ENCODE measurements at regions not wholly inside any gene's neighbourhood (a gene's known extent, or its start where the extent isn't known, plus 50 kb on each side); places are given as distances from the start of the nearest gene placed in this dataset.
A peak's percentile ranks its signal among the peaks of the same experiment; 100 is the strongest.
"Not testable (repeated sequence)": the region's sequence is repeated elsewhere in the genome, so short reads cannot be mapped to it uniquely, and the experiment has no call there.

DNA sequence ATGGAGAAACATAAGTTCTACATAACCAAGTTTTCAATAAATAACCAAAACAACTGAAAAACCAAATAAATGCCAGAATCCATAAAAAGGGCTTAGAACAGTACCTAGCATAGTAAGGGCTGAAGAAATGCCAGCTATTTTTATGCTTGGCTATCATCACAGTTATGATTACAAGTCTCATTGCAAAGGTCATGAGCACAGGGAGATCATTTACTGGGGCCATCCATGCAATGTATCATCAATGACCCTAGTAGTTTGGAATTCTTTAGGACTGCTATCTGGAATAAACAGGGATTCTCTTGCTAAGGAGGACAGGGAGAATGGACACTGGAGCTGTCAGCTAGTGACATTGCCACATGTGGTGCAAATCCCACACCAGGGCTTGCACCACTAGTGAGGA is 92.5 kb upstream of the NAP1L1 start:
- no peak for DNase-seq

DNA sequence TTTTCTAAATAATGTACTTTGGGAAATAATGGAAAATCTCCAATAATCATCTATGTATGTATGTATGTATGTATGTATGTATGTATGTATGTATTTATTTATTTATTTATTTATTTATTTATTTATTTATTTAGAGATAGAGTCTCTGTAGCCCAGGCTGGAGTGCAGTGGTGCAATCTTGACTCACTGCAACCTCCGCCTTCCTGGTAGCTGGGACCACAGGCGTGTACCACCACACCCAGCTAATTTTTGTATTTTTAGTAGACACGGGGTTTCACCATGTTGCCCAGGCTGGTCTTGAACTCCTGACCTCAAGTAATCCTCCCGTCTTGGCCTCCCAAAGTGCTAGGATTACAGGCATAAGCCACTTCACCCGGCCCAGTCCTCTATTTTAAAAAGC is 91.5 kb upstream of the NAP1L1 start:
- not testable (repeated sequence) for DNase-seq

GRCh38 chr12:76173756-76174155 is 89.3 kb upstream of the NAP1L1 start:
- no peak for DNase-seq

DNA sequence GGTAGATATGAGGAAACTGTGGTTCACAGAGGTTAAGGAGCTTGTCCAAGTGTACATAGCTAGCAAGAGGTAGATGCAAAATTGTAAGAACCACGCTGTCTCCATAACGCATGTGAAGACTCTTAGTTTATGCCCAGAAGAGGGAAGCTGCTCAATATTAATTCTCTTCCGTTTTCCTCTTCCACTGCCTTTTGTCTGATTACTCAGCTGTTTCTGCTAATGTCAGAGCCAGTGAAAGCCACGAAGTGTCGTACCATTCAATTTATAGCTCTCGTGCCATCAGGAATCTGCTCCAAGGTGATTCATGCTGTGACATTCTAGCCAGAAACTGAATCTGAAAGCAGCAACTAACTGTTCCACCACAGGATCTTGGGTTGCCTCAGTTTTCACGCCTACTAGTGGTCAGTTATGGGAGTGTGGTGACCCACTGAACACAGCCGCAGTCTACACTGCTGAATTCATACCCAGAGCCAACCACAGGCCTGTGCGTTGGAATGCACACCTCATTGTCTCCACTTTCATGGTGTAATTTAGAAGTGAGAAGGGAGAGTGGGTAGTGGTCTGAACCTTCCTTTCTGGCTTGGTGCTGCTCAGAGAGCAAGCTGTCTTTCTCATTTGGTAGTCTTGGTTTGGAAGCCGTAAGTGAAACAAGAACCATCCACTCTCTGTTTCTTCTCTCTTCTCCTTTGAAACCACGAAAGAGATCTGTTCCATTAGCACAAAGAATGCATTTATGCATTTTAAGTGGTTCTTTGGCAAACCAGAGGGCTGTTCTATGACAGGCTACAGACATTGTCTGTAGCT is 74.2 kb upstream of the NAP1L1 start:
- DNase-seq, result peak in 1 of 2 experiments; percentile 42

GRCh38 chr12:76156726-76157125 is 72.2 kb upstream of the NAP1L1 start:
- no peak for DNase-seq

DNA sequence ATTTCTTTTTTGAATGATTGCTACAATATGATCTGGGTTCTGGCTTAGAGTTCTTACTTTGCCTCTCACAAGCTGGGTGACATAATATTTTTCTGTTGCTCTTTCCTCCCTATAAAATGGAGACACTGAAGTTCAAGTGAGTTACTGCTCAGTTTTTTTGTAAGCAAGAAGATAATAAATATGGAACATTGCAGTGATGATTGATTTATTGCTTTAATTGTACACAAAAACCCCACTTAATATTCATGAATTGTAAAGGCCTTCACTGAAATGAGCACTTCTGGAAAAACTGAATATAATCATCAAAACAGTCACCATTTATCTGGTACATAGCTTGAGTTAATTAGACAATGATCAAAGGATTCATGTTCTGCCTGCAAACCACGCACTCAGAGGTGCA is 71.8 kb upstream of the NAP1L1 start:
- DNase-seq, result no peak

DNA sequence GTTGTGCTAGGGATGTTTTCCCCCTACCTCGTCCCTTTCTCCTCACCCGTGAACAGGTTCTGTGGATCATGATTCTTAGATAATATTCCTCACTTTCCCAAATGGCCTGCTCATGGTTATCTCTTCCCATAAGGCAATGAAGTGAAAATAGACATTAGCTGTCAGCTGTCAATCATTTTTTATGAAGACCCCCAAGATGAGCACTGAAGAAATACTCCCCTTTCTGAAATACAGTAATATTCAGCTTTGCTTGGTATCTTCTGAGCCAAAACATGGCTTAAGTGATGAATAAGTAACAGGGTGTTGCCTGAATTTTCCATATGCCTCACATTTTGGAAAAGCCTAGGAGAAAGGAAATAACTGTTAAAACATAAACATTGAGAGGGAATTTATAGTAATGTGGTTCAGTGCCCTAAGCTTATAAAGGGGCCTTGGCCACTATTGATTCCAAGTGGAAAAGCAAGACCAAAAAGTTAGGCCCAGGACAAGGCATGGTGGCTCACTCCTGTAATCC is 70.7 kb upstream of the NAP1L1 start:
- DNase-seq, result no peak

GRCh38 chr12:76153616-76154015 is 69.1 kb upstream of the NAP1L1 start:
- DNase-seq, result no peak

- no peak for DNase-seq
Observed at GRCh38 chr12:76152181-76152807, 67.8 kb upstream of the NAP1L1 start.

DNA sequence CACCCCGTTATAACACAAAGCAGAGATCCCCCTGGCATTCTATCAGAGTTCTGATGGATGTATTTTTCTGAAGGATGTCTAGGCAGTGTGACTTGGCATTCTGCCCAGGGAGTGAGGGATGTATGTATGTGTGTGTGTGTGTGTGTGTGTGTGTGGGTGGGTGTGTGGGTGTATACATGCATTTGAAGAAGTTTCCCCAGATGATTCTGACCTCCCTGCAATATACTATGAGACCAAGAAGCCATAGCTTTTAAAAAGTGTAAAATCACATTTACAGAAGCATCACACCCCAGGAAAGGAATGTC is 59.7 kb upstream of the NAP1L1 start:
- DNase-seq, result peak; percentile 12 to 48

DNA sequence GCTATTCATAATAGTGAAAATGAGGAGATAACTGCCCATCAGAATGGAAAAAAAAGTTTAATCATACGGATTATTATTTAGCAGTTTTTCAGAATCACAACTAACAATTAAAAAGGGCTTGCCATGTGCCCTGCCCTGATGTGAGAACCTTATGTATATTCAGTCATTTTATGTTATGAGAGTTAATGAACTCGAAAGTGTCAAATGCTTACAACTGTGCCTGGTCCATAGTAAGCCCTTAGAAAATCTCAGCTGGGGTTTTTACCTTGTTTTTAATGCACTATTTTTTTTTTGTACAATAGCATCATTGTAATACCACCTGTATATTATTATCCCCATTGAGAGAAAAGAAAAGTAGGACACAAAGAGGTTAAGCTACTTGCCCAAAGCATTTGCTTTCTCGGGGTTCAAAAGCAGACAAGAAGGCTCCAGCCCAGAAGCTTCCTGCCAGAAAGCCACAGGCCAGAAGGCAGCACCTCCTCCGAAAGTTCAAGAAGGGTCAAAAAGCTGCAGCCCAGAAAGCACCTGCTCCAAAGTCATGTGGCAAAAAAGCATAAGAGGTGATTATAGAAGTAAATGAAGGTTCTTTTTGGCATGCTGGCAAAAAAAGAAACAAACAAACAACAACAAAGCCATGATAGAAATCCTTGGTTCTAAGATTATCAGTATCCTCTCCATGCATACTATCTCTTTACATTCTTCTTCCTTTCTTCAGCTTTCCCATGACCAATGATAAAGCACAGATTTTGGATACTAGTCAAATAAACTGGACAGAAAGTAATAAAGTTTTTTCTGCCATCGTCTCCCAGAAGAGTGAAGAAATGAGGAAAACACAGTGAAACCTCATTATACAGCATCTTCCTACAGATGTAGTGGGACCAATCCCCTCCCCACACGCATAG is 59.1 kb upstream of the NAP1L1 start:
- no peak for DNase-seq

DNA sequence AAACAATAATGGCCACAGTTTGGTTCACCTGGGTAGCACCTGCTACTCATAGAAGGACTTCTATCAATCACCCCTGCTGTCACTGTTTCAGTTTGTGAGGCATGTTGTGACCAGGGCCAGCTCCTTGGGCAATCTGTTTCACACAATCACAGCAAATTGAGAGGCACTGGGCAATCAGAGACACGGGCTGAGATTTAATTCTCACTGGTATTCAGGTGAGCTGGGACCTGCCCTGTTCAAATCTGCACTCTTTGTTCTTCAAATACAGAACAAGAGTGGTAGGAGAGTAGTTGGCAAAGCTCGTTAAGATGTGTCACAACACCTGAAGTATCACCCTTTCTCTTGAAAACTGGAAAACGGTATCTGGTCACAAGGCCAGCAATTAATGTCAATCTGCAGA is 57.8 kb upstream of the NAP1L1 start:
- DNase-seq, result no peak

DNA sequence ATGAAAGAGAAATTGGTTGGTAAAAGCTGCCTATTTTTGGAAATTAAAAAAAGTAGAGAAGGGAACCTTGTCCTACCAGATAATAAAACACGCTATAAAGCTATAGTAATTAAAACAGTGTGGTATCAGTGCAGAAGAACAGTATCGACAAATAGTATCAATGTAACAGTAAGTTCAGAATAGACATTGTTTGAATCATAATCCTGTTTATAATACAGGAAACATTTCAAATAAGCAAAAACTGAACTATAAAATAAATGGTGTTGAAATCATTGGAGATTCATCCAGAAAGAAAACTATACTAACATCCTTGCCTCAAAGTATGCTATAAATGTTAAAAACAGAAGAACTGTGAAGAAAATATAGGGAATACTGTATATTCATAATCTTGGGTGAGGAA is 54.2 kb upstream of the NAP1L1 start:
- no peak for DNase-seq

DNA sequence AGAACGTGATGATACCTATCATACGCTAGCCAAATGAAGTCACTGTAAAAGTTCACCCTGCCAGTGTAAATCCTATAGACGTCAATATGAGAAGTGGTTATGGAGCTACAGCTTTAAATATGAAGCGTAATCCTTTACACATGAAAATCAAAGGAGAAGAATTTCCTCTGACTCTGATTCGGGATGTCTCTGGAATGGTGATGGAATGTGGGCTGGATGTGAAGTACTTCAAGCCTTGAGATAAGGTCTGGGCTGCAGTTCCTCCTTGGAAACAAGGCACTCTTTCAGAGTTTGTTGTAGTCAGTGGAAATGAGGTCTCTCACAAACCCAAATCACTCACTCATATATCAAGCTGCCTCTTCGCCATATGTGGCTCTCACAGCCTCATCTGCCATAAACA is 53.1 kb upstream of the NAP1L1 start:
- no peak for DNase-seq

GRCh38 chr12:76135456-76135855 is 51.0 kb upstream of the NAP1L1 start:
- peak in 1 of 2 experiments; percentile 12 for DNase-seq
